Kidney (tissue), 13 donors: ENCODE measurements at regions not wholly inside any gene's neighbourhood (a gene's known extent, or its start where the extent isn't known, plus 50 kb on each side); places are given as distances from the start of the nearest gene placed in this dataset.

Experiments
- DNase-seq, 5 donors: peaks; one replicate each; pipeline ENCODE4 v3.0.0-alpha.2; 2013 to 2020
- FAIRE-seq: peaks from 2 replicates; lab custom pipeline; 2012; peaks lifted over from hg19 to GRCh38; lab: Jason Lieb, UNC
- H3K27ac ChIP-seq, 2 donors: one replicate each; pipeline ENCODE4 v1.7.0; 2013; ENCODE audit warnings: low read depth in 2 of 2, low read length in 2 of 2, inconsistent platforms in 1 of 2
- H3K27me3 ChIP-seq: one replicate; pipeline ENCODE4 v1.7.1; 2013; ENCODE audit warnings: low read length, inconsistent platforms; ENCODE audit not compliant: control insufficient read depth, insufficient read depth
- H3K36me3 ChIP-seq, 3 donors: one replicate each; pipeline versions ENCODE4 v1.7.0 to v1.7.1; 2013; ENCODE audit warnings: low read length in 3 of 3, control low read depth in 1 of 3, inconsistent platforms in 1 of 3; ENCODE audit not compliant: insufficient read depth in 3 of 3, control insufficient read depth in 2 of 3
- H3K4me1 ChIP-seq, 3 donors: one replicate each; pipeline versions ENCODE4 v1.7.0 to v1.7.1; 2013; ENCODE audit warnings: low read length in 3 of 3, inconsistent platforms in 1 of 3, low read depth in 1 of 3; ENCODE audit not compliant: control insufficient read depth in 2 of 3, insufficient read depth in 2 of 3
- H3K4me3 ChIP-seq, 3 donors: one replicate each; pipeline versions ENCODE4 v1.7.0 to v1.8.1; 2013; ENCODE audit warnings: low read length in 3 of 3, control low read depth in 1 of 3, inconsistent platforms in 1 of 3
- H3K9ac ChIP-seq, 3 donors: one replicate each; pipeline versions ENCODE4 v1.7.0 to v1.7.1; 2013; ENCODE audit warnings: low read length in 3 of 3, control low read depth in 1 of 3, inconsistent platforms in 1 of 3
- H3K9me3 ChIP-seq, 3 donors: one replicate each; pipeline versions ENCODE4 v1.7.0 to v1.7.1; 2013; ENCODE audit warnings: low read length in 3 of 3, control low read depth in 1 of 3, inconsistent platforms in 1 of 3; ENCODE audit not compliant: control insufficient read depth in 2 of 3, insufficient read depth in 1 of 3
- intact Hi-C: fragments of 100-400 bp; cut with DNase I; formaldehyde crosslinking; loops from one replicate; pipeline ENCODE4 v1.11.1; 2022
- TF ChIP-seq, protein P1 (sequence below): IDR thresholded peaks from 3 replicates; pipeline ENCODE4 v1.5.1; 2012; ENCODE audit warnings: mild to moderate bottlenecking, moderate library complexity, borderline replicate concordance; ENCODE audit not compliant: insufficient read depth; ENCODE audit errors: extremely low read depth
- donor health status: control.
- donor health status: control.
- donor health status: control.
- donor health status: control.
- donor health status: control.
- donor health status: DM: yes; HTN: yes; CAD: no.
- donor health status: Normal renal cell carcinoma (clear cell type).

DNA sequence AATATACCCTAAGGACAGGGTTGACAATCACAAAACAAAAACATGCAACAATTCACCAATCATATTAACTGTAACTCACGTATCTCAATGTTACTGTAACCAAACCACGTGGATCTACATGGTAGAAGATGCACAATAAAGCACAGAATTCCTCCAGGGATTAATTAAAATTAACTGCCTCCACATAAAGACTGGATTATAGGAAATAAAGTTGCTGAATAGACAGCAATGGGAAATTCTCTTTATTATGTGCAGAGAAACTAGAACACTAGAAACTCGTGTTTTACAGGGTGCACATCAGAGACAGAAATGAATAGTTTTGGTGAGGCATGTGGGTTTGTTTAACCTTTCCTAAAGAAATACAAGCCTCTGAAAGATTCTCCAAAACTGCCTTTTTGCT lies 696.3 kb downstream of the EPHA3 start:
- TF ChIP-seq, protein P1, sequence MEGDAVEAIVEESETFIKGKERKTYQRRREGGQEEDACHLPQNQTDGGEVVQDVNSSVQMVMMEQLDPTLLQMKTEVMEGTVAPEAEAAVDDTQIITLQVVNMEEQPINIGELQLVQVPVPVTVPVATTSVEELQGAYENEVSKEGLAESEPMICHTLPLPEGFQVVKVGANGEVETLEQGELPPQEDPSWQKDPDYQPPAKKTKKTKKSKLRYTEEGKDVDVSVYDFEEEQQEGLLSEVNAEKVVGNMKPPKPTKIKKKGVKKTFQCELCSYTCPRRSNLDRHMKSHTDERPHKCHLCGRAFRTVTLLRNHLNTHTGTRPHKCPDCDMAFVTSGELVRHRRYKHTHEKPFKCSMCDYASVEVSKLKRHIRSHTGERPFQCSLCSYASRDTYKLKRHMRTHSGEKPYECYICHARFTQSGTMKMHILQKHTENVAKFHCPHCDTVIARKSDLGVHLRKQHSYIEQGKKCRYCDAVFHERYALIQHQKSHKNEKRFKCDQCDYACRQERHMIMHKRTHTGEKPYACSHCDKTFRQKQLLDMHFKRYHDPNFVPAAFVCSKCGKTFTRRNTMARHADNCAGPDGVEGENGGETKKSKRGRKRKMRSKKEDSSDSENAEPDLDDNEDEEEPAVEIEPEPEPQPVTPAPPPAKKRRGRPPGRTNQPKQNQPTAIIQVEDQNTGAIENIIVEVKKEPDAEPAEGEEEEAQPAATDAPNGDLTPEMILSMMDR = no peak
- no peaks in the 10 kb centered on the region for H3K4me1 ChIP-seq
- H3K4me3 ChIP-seq = no peak overlapping the region
- no peaks in the 10 kb centered on the region for H3K9me3 ChIP-seq
- H3K9ac ChIP-seq = no peak overlapping the region
- intact Hi-C loops = no loop called here
- no peaks in the 10 kb centered on the region for H3K27me3 ChIP-seq
- peak in 1 of 5 donors; percentile 8 for DNase-seq
- no peak overlapping the region for H3K27ac ChIP-seq
- no peak for FAIRE-seq
- no peaks in the 10 kb centered on the region for H3K36me3 ChIP-seq

DNA sequence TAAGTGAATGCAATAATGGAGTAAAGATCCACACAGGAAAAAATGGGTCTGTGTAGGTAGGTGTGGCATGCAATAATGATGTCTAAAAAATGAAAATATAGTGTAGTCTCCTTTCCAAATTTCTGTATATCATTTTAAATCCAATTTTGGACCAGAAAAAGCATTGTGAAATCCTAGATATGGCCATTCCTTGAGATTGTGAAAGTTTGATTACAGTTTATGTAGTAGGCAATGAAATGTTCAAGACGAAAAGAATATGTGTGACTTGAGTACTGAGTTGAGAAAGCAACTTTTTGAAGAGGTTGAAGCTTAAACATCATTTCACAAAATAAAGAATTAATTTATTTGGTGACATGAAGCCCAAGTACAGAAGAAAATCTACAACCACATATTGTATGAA lies 698.7 kb downstream of the EPHA3 start:
- no peak overlapping the region for H3K4me3 ChIP-seq
- H3K9ac ChIP-seq = no peak overlapping the region
- intact Hi-C loops = no loop called here
- H3K36me3 ChIP-seq = no peaks in the 10 kb centered on the region
- TF ChIP-seq, protein P1 = no peak
- DNase-seq = no peak
- H3K4me1 ChIP-seq = no peaks in the 10 kb centered on the region
- no peak for FAIRE-seq
- H3K9me3 ChIP-seq = no peaks in the 10 kb centered on the region
- no peaks in the 10 kb centered on the region for H3K27me3 ChIP-seq
- no peak overlapping the region for H3K27ac ChIP-seq

DNA sequence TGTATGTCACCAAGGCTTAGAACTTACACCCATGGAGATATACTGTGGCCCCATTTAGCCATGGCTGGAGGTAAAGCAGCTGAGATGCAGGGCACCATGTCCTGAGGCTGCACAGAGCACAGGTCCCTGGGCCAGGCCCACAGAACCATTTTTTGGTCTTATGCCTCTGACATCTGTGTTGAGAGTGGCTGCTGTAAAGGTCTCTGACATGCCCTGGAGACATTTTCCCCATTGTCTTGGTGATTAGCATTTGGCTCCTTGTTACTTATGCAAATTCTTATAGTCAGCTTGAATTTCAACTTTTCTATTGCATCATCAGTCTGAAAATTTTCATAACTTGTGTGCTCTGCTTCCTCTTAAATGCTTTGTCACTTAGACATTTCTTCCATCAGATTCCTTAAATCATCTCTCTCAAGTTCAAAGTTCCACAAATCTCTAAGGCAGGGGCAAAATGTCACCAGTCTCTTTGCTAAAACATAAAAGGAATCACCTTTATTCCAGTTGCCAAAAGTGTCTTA lies 701.3 kb downstream of the EPHA3 start:
- H3K27me3 ChIP-seq = no peaks in the 10 kb centered on the region
- H3K36me3 ChIP-seq = no peaks in the 10 kb centered on the region
- TF ChIP-seq, protein P1 = no peak
- H3K9ac ChIP-seq = no peak overlapping the region
- H3K4me1 ChIP-seq = no peaks in the 10 kb centered on the region
- FAIRE-seq (no peak), DNase-seq (no peak)
- H3K4me3 ChIP-seq = no peak overlapping the region
- peaks cover 0 to 4% (median 0%) of the 10 kb centered on the region in 3 donors for H3K9me3 ChIP-seq
- no peak overlapping the region for H3K27ac ChIP-seq
- intact Hi-C loops = no loop called here

GRCh38 chr3:89813500-89813899 lies 706.1 kb downstream of the EPHA3 start:
- Histone ChIP-seq H3K27me3 (no peaks in the 10 kb centered on the region), H3K9ac (no peak overlapping the region), H3K4me3 (no peak overlapping the region), H3K27ac (no peak overlapping the region), H3K4me1 (no peaks in the 10 kb centered on the region), H3K9me3 (peaks cover 0 to 4% (median 0%) of the 10 kb centered on the region in 3 donors), H3K36me3 (no peaks in the 10 kb centered on the region)
- TF ChIP-seq, protein P1 = no peak
- no peak for DNase-seq
- FAIRE-seq = no peak
- intact Hi-C loops = no loop called here
